ENCODE measurements at regions not wholly inside any gene's neighbourhood (a gene's known extent, or its start where the extent isn't known, plus 50 kb on each side); places are given as distances from the start of the nearest gene placed in this dataset.

DNA sequence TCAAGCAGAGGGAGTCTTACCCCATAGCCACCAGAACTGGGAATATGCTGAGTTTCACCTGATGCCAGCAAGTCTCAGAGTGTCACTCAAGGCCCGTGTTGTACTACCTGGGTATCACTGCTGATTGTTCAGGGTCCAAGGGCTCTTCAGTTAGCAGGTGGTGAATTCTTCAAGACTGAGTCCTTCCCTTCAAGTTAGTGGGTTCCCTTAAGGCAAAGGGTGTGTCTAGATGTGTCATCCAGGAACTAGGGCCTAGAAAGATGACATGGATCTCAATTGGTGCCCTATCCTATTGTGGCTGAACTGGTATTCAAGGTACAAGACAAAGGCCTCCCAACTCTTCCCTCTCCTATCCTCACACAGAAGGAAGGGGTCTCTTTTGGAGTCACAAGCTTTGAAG lies 159.9 kb upstream of the DIPK2B start:
- no peaks in the 10 kb centered on the region for H3K36me3 Mint-ChIP-seq (ENCODE audit: low read depth)
- H3K27me3 Mint-ChIP-seq (ENCODE audit: low read depth): no peaks in the 10 kb centered on the region
- no peaks in the 10 kb centered on the region for H3K4me1 Mint-ChIP-seq (ENCODE audit: low read depth)

DNA sequence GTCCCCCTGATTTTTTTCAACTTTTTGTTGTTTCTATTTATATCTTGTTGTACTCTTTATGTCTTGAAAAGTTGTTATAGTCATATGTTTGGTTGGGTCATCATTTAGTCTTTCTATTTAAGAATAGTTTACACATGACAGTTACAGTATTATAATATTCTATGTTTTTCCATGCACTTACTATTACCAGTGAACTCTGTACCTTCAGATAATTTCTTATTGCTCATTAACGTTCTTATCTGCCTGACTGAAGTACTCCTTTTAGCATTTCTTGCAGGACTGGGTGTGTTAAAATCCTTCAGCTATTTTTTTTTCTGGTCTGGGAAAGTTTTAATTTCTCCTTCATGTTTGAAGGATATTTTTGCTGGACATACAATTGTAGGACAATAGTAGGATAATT lies 157.7 kb upstream of the DIPK2B start:
- Mint-ChIP-seq H3K4me1 (ENCODE audit: low read depth) (no peaks in the 10 kb centered on the region), H3K36me3 (ENCODE audit: low read depth) (no peaks in the 10 kb centered on the region), H3K27ac (no peak overlapping the region), H3K27me3 (ENCODE audit: low read depth) (no peaks in the 10 kb centered on the region), H3K9me3 (no peaks in the 10 kb centered on the region), H3K4me3 (no peak overlapping the region)

More for the DNA sequence above, 159.9 kb upstream of the DIPK2B start:
- Mint-ChIP-seq H3K9me3 (no peaks in the 10 kb centered on the region), H3K27ac (no peak overlapping the region), H3K4me3 (no peak overlapping the region)

DNA sequence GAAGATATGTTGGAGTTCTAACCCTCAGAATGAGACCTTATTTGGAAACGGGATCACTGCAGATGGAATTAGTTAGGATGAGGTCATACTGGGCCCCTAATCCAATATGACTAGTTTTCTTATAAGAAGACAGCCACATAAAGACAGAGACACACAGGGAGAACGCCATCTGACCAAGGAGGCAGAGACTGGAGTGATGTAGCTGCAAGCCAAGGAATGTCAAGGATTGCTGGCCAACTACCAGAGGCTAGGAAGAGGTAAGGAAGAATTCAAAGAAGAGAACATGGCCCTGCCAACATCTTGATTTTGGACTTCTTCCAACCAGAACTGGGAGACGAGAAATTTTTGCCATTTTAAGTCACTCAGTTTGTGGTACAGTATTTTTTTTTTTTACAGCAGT lies 152.8 kb upstream of the DIPK2B start:
- no peak overlapping the region for H3K4me3 Mint-ChIP-seq
- H3K27me3 Mint-ChIP-seq (ENCODE audit: low read depth): no peaks in the 10 kb centered on the region
- no peaks in the 10 kb centered on the region for H3K9me3 Mint-ChIP-seq
- H3K4me1 Mint-ChIP-seq (ENCODE audit: low read depth): no peaks in the 10 kb centered on the region
- no peaks in the 10 kb centered on the region for H3K36me3 Mint-ChIP-seq (ENCODE audit: low read depth)
- no peak overlapping the region for H3K27ac Mint-ChIP-seq

DNA sequence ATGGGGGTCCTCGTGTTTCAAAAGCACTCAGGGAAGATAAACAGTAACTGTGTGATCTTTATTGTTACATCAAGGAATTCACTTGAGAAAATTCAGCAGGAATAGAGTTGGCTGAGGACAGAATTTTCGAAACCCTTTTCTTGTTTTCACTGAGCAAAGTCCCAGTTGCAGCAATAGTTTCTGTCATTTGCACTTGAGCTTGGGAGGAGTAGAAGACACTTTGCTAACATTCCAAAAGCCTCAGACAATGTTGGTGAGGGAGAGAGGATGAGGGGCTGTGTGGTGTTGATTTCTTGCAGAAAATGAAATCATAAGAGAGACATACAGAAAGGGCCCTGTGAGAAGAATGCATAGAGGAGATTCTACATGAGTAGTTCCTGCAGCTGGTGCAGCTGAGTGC lies 151.9 kb upstream of the DIPK2B start:
- H3K4me1 Mint-ChIP-seq (ENCODE audit: low read depth): no peaks in the 10 kb centered on the region
- H3K27me3 Mint-ChIP-seq (ENCODE audit: low read depth): no peaks in the 10 kb centered on the region
- H3K4me3 Mint-ChIP-seq: no peak overlapping the region
- no peak overlapping the region for H3K27ac Mint-ChIP-seq
- no peaks in the 10 kb centered on the region for H3K9me3 Mint-ChIP-seq
- no peaks in the 10 kb centered on the region for H3K36me3 Mint-ChIP-seq (ENCODE audit: low read depth)

DNA sequence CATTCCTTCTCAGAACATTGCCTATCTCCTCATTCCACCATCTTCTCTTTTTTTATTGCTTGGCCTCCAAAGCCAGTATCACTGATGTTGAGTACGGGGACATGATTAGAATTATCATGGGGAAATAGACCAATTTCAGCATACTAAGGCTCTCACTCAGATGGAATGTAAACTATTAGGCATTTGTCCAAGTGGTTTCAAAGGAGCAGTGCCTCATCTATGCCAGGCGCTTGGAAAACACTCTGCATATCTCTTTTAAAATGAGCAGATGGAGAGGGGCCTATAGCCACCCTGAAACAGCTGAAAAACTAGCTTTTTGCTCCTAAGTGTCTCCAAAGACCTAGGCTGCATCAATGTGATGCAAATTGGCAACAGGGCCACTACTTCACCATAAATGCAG lies 150.8 kb upstream of the DIPK2B start:
- Mint-ChIP-seq H3K4me1 (ENCODE audit: low read depth) (no peaks in the 10 kb centered on the region), H3K27ac (no peak overlapping the region), H3K4me3 (no peak overlapping the region), H3K9me3 (no peaks in the 10 kb centered on the region), H3K27me3 (ENCODE audit: low read depth) (no peaks in the 10 kb centered on the region), H3K36me3 (ENCODE audit: low read depth) (no peaks in the 10 kb centered on the region)

DNA sequence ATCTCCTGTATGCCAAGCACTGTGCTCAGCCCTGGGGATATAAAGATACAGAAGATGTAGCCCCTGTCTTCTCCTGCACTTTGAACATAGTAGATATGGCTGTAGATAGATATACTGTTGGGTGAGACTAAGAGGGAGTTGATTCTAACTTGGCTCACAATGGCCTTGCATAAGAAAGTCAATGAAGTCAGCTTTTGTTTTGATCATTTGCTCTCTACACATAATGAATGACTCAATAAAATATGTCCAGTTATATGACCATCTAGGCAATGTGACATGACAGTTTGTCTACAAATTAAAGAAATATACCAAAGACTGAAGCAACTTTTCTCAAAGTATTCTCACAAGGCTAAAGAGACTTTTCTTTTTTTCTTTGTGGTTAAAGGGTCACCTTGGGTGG lies 147.6 kb upstream of the DIPK2B start:
- Mint-ChIP-seq H3K9me3 (no peaks in the 10 kb centered on the region), H3K4me3 (no peak overlapping the region), H3K27ac (no peak overlapping the region), H3K4me1 (ENCODE audit: low read depth) (no peaks in the 10 kb centered on the region), H3K27me3 (ENCODE audit: low read depth) (no peaks in the 10 kb centered on the region), H3K36me3 (ENCODE audit: low read depth) (no peaks in the 10 kb centered on the region)

DNA sequence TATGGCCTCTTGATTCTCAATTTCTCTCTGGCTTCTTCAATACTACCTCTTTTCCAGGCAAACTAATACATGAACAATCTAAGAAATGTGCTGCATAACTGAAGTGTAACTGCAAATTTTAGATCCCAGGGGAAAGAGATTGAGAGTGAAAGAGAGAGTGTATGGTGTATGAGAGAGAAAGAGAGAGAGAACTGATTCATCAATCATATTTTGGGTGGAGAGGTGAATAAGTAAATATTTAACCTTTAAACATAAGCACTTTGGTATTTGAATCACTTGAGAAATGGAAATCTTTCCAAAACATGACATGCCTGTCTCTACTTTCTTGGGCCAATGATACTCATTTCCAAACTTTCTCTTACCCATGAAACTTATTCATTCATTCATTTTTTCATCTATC lies 147.2 kb upstream of the DIPK2B start:
- H3K4me1 Mint-ChIP-seq (ENCODE audit: low read depth): no peaks in the 10 kb centered on the region
- H3K4me3 Mint-ChIP-seq: no peak overlapping the region
- no peak overlapping the region for H3K27ac Mint-ChIP-seq
- no peaks in the 10 kb centered on the region for H3K36me3 Mint-ChIP-seq (ENCODE audit: low read depth)
- no peaks in the 10 kb centered on the region for H3K27me3 Mint-ChIP-seq (ENCODE audit: low read depth)
- H3K9me3 Mint-ChIP-seq: no peaks in the 10 kb centered on the region

DNA sequence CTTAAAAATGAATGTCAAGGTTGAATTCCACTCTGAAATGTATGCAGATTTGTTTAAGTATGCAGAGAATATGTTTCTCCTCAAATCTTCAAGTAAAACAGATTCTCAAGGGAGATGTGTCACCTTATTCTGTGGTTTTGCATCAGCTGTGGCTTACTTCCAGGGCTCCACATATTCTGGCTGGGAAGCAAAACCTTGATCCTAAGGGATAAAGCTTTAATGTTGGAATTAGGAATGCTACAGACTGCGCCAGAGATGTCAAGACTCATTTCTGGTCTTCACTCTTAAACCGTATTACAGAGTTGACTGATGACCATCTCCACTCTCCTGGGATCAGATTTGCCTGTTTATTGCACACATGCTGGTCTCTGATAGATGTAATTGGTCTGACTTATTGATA lies 143.9 kb upstream of the DIPK2B start:
- Mint-ChIP-seq H3K27ac (no peak overlapping the region), H3K36me3 (ENCODE audit: low read depth) (no peaks in the 10 kb centered on the region), H3K27me3 (ENCODE audit: low read depth) (no peaks in the 10 kb centered on the region)

DNA sequence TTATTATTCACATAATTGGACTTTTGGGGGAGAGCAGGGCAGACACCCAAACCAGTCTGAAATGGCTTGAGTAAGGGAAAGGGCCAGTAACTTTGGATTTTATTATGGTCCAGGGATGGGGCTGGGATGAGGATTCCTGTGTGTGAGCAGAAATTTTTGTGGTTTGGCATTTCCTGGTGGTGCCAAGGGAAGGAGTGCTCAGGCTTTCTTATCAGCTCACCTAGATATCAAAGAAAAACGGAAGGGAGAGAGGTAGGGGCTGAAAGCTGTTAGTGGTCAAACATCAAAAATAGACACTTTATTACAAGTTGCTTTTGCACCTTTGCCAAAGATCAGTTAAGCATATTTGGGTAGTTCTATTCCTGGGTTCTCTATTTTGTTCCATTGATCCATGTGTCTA lies 128.5 kb upstream of the DIPK2B start:
- no peaks in the 10 kb centered on the region for H3K27me3 Mint-ChIP-seq (ENCODE audit: low read depth)
- no peak overlapping the region for H3K4me3 Mint-ChIP-seq
- H3K9me3 Mint-ChIP-seq: no peaks in the 10 kb centered on the region
- no peaks in the 10 kb centered on the region for H3K36me3 Mint-ChIP-seq (ENCODE audit: low read depth)
- no peaks in the 10 kb centered on the region for H3K4me1 Mint-ChIP-seq (ENCODE audit: low read depth)
- no peak overlapping the region for H3K27ac Mint-ChIP-seq

More for the DNA sequence above, 143.9 kb upstream of the DIPK2B start:
- no peak overlapping the region for H3K4me3 Mint-ChIP-seq
- H3K9me3 Mint-ChIP-seq: no peaks in the 10 kb centered on the region
- no peaks in the 10 kb centered on the region for H3K4me1 Mint-ChIP-seq (ENCODE audit: low read depth)

DNA sequence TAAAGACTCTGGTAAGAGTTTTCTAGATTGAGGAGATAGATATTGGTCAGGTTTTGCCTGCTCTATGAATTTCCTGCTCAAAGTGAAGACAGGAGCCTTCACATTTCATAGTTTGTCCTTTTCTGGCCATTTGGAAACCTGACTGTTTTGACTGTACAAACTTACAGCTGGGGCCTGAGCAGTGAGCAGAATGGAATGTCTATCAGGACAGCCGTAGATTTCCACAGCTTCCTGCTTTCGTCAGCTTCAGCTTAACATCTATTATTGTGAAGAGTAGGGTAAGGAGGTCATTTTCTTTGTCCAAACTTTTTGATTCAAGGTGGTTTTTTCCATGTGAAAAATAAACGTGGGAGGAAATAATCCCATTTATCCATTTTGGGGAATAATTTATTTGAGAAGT lies 124.3 kb upstream of the DIPK2B start:
- Mint-ChIP-seq H3K4me3 (no peak overlapping the region), H3K9me3 (no peaks in the 10 kb centered on the region), H3K27me3 (ENCODE audit: low read depth) (peaks cover 3% of the 10 kb centered on the region), H3K27ac (no peak overlapping the region), H3K36me3 (ENCODE audit: low read depth) (no peaks in the 10 kb centered on the region), H3K4me1 (ENCODE audit: low read depth) (no peaks in the 10 kb centered on the region)

DNA sequence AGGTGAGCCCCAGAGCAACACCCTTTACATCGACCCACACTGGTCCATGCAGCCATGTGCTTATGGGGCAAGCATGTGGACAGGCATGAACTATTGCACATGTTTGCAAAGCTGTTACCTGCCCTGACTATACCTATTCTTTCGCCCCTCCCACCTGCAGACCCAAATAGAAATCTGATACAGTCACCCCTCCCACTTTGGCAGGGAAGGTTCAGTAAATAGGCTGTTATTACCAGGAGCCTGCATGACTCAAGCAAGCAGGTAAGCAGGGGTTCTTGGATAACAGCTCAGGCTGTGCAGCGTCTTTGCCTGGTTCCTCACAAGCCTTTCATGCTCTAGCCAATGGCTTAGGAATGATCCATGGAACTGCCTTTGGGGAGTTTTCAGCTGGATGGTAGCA lies 122.7 kb upstream of the DIPK2B start:
- H3K27ac Mint-ChIP-seq: no peak overlapping the region
- H3K36me3 Mint-ChIP-seq (ENCODE audit: low read depth): no peaks in the 10 kb centered on the region
- H3K4me1 Mint-ChIP-seq (ENCODE audit: low read depth): no peaks in the 10 kb centered on the region
- no peak overlapping the region for H3K4me3 Mint-ChIP-seq
- peaks cover 3% of the 10 kb centered on the region for H3K27me3 Mint-ChIP-seq (ENCODE audit: low read depth)
- no peaks in the 10 kb centered on the region for H3K9me3 Mint-ChIP-seq

DNA sequence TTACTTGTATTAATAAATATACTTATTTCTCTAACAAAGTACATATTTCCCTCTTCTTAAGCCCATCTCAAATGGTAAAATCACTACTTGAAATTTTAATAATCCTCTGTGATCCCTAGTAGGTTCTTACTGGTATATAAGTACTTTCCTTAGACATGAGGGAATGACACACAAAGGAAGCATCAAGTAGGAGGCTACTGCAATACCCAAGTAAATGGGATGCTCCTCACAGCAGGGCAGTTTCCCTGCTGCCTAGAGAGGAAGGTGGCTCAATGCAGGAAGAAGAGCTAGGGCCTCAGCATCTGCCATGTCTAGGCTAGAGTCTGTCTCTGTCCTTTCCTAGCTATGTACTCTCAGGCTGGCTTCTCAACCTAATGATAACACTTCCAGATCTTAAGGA lies 122.1 kb upstream of the DIPK2B start:
- Mint-ChIP-seq H3K27ac (no peak overlapping the region), H3K9me3 (no peaks in the 10 kb centered on the region), H3K27me3 (ENCODE audit: low read depth) (peaks cover 3% of the 10 kb centered on the region), H3K4me1 (ENCODE audit: low read depth) (no peaks in the 10 kb centered on the region), H3K4me3 (no peak overlapping the region), H3K36me3 (ENCODE audit: low read depth) (no peaks in the 10 kb centered on the region)

DNA sequence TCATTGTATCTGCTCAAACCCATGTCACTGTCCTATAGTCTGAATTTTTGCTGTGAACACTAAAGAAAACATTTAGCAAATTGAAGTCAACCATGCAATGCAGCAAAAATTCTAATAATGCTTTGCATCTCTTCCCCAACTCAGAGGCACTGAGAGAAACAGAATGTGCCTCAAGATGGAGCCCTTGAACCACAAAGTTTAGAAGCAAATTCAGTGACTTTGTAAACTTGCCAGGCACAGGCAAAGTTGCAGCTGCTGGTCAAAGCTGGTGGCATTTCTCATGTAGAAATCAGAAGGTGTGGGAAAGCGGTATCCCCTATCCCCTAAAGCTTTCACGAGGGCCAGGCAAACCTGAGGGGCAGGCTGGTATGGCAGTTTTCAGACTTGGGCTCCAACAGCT lies 121.7 kb upstream of the DIPK2B start:
- H3K9me3 Mint-ChIP-seq: no peaks in the 10 kb centered on the region
- H3K27me3 Mint-ChIP-seq (ENCODE audit: low read depth): peaks cover 3% of the 10 kb centered on the region
- H3K4me3 Mint-ChIP-seq: no peak overlapping the region
- no peak overlapping the region for H3K27ac Mint-ChIP-seq
- no peaks in the 10 kb centered on the region for H3K36me3 Mint-ChIP-seq (ENCODE audit: low read depth)
- H3K4me1 Mint-ChIP-seq (ENCODE audit: low read depth): no peaks in the 10 kb centered on the region

DNA sequence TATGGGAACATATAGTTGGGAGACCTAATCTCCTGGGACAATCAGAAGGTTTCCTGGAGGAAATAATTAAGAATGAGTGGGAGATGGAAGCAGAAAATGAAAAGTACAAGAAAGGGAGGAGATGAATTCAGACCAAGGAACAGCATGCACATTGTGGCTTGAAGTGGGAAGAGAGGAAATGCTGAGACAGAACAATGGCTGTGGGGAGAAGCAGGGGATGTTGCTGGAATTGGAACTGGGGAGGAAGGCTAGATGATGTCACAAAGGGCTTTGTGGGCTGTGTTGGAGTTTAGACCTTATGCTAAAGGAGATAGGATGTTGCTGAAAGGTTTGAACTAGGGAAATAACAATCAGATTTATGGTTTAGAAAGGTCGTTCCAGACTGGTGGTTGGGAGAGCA lies 119.5 kb upstream of the DIPK2B start:
- no peaks in the 10 kb centered on the region for H3K4me1 Mint-ChIP-seq (ENCODE audit: low read depth)
- no peak overlapping the region for H3K4me3 Mint-ChIP-seq
- no peak overlapping the region for H3K27ac Mint-ChIP-seq
- no peaks in the 10 kb centered on the region for H3K36me3 Mint-ChIP-seq (ENCODE audit: low read depth)
- H3K27me3 Mint-ChIP-seq (ENCODE audit: low read depth): peaks cover 3% of the 10 kb centered on the region
- H3K9me3 Mint-ChIP-seq: no peaks in the 10 kb centered on the region

DNA sequence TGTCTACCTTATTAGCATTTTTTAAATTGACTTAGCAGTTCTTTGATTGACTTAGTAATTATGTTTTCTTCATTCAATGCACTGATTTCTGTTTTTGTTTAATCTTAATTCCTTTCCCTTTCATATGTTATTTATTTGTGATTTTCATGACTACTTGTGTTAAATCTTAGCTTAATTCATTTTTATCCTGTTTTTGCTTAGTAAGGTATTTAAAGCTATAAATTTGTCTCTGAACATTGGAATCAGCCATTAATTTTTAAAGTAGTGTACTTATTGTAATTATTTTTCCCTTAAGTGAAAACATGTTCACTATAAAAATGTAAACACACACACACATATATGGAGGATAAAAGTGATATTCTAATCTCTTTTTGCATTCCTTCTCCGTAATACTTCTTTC lies 109.1 kb upstream of the DIPK2B start:
- H3K4me3 Mint-ChIP-seq: no peak overlapping the region
- H3K27ac Mint-ChIP-seq: no peak overlapping the region
- H3K4me1 Mint-ChIP-seq (ENCODE audit: low read depth): no peaks in the 10 kb centered on the region
- H3K9me3 Mint-ChIP-seq: no peaks in the 10 kb centered on the region
- no peaks in the 10 kb centered on the region for H3K27me3 Mint-ChIP-seq (ENCODE audit: low read depth)
- no peaks in the 10 kb centered on the region for H3K36me3 Mint-ChIP-seq (ENCODE audit: low read depth)

DNA sequence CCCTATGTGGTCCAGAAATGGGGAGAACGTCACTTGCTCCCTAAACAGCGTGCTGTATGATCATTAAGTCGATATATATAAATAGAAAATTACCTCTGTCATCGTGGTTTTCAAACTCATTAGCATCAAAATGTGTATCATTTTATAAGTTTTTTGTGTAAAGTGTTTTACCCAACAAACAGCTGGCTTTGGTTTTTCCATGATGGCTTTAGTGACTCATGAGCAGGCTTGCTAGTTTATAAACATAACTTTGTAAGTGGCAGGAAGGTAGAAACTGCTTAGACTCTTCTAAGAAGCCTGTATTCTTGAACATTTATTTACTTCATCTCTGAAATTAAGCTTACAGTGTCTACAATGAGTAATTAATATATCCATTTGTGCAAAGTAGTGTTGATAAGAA lies 108.4 kb upstream of the DIPK2B start:
- Mint-ChIP-seq H3K27ac (no peak overlapping the region), H3K9me3 (no peaks in the 10 kb centered on the region), H3K36me3 (ENCODE audit: low read depth) (no peaks in the 10 kb centered on the region), H3K4me3 (no peak overlapping the region), H3K27me3 (ENCODE audit: low read depth) (no peaks in the 10 kb centered on the region), H3K4me1 (ENCODE audit: low read depth) (no peaks in the 10 kb centered on the region)
